ENCODE measurements at regions not wholly inside any gene's neighbourhood (a gene's known extent, or its start where the extent isn't known, plus 50 kb on each side); places are given as distances from the start of the nearest gene placed in this dataset.

DNA sequence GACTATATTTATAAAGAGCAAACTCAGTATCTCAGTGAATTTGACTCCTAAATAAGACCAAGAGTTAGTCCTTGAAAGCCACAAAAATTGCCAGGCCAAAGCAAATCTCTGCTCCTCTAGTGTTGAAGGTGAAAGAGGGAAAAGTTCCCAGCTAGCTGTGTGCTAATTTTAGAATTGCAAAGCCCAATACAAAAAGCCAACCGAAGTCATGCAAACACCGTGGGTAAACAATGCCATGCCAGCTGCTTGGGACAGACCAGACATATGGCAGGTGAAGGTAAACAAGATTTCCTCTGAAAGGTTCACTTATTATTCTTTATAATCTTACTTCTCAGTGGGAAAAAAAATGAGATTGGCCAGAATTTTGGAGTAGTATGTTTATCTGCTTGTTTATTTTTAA lies 80.5 kb upstream of the LNX1 start:
- Histone ChIP-seq H3K27ac (ENCODE audit: insufficient read depth, low read length) (no peak overlapping the region), H3K79me2 (ENCODE audit: control insufficient read depth, insufficient read depth, low read length) (no peaks in the 10 kb centered on the region), H2AFZ (ENCODE audit: low read length) (no peak overlapping the region), H3K4me3 (replicated peaks in 1 of 4; ENCODE audit: control extremely low read depth in 1 of 4, insufficient read depth in 1 of 4, low read depth in 3 of 4, low read length in 4 of 4) (no peak overlapping the region), H3K4me1 (ENCODE audit: control insufficient read depth, extremely low read depth, insufficient read depth, low read length) (peaks cover 3% of the 10 kb centered on the region), H3K9me3 (ENCODE audit: control insufficient read depth, insufficient read depth, low read depth, low read length) (no peaks in the 10 kb centered on the region), H4K20me1 (ENCODE audit: control insufficient read depth, extremely low read depth, insufficient read depth, low read length) (no peaks in the 10 kb centered on the region), H3K27me3 (ENCODE audit: control insufficient read depth, insufficient read depth, low read length) (no peaks in the 10 kb centered on the region), H3K36me3 (ENCODE audit: control insufficient read depth, insufficient read depth, low read length) (no peaks in the 10 kb centered on the region), H3K9ac (ENCODE audit: insufficient read depth, low read length) (no peak overlapping the region), H3K4me2 (ENCODE audit: extremely low read depth, insufficient read depth, low read length) (no peak overlapping the region)
- no peak for TF ChIP-seq EZH2 (IDR thresholded peaks at IDR 0.05; ENCODE audit: low read length, missing control alignments)
- TF ChIP-seq, protein P1, sequence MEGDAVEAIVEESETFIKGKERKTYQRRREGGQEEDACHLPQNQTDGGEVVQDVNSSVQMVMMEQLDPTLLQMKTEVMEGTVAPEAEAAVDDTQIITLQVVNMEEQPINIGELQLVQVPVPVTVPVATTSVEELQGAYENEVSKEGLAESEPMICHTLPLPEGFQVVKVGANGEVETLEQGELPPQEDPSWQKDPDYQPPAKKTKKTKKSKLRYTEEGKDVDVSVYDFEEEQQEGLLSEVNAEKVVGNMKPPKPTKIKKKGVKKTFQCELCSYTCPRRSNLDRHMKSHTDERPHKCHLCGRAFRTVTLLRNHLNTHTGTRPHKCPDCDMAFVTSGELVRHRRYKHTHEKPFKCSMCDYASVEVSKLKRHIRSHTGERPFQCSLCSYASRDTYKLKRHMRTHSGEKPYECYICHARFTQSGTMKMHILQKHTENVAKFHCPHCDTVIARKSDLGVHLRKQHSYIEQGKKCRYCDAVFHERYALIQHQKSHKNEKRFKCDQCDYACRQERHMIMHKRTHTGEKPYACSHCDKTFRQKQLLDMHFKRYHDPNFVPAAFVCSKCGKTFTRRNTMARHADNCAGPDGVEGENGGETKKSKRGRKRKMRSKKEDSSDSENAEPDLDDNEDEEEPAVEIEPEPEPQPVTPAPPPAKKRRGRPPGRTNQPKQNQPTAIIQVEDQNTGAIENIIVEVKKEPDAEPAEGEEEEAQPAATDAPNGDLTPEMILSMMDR (conservative IDR thresholded peaks at IDR 0.05 in 1 of 2, IDR thresholded peaks at IDR 0.05 in 1 of 2; ENCODE audit: low read depth in 1 of 2, low read length in 2 of 2) = no peak
- DNase-seq (ENCODE audit: low read depth in 2 of 2) = no peak

DNA sequence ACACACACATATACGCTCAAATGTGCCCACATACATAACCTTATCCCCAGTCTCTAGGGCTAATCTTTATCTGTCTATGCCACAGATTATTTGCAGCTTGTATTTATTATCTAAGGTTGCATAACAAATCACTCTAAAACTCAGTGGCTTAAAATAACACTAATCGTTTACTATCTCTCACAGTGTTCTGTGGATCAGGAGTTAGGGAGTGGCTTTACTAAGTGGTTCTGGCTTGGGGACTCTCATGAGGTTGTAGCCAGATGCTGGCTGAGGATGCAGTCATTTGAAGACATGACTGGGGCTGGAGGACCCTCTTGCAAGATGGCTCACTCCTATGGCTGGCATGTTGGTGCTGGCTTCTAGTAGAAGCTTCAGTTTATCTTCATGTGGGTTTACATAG lies 68.5 kb upstream of the LNX1 start:
- TF ChIP-seq, protein P1 (conservative IDR thresholded peaks at IDR 0.05 in 1 of 2, IDR thresholded peaks at IDR 0.05 in 1 of 2; ENCODE audit: low read depth in 1 of 2, low read length in 2 of 2) = no peak
- TF ChIP-seq EZH2 (IDR thresholded peaks at IDR 0.05; ENCODE audit: low read length, missing control alignments) = no peak
- H3K27me3 ChIP-seq (ENCODE audit: control insufficient read depth, insufficient read depth, low read length) = no peaks in the 10 kb centered on the region
- H3K27ac ChIP-seq (ENCODE audit: insufficient read depth, low read length) = no peak overlapping the region
- no peaks in the 10 kb centered on the region for H3K79me2 ChIP-seq (ENCODE audit: control insufficient read depth, insufficient read depth, low read length)
- H3K4me1 ChIP-seq (ENCODE audit: control insufficient read depth, extremely low read depth, insufficient read depth, low read length) = no peaks in the 10 kb centered on the region
- H3K36me3 ChIP-seq (ENCODE audit: control insufficient read depth, insufficient read depth, low read length) = no peaks in the 10 kb centered on the region
- DNase-seq (ENCODE audit: low read depth in 2 of 2) = no peak
- H3K9ac ChIP-seq (ENCODE audit: insufficient read depth, low read length) = no peak overlapping the region
- H4K20me1 ChIP-seq (ENCODE audit: control insufficient read depth, extremely low read depth, insufficient read depth, low read length) = no peaks in the 10 kb centered on the region
- H3K4me3 ChIP-seq (replicated peaks in 1 of 4; ENCODE audit: control extremely low read depth in 1 of 4, insufficient read depth in 1 of 4, low read depth in 3 of 4, low read length in 4 of 4) = no peak overlapping the region
- no peak overlapping the region for H3K4me2 ChIP-seq (ENCODE audit: extremely low read depth, insufficient read depth, low read length)
- H2AFZ ChIP-seq (ENCODE audit: low read length) = no peak overlapping the region
- no peaks in the 10 kb centered on the region for H3K9me3 ChIP-seq (ENCODE audit: control insufficient read depth, insufficient read depth, low read depth, low read length)

DNA sequence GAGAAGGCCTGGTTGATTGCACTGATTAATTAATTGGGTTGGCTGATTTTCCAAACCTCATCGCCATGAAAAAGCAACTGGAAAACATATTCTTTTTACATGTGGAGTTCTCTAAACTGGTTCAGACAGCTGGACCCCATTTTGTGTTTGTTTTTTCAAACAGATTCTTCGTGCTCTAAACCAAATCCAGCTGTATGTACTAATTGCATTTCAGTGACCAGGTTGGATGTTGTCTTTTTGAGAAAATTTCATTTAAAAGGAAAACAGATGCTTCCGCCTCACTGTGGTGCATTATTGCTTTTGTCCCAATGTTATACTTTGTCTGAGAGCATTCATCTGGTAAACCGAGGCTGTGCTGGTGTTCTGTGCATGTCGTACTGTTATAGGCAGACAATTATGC lies 67.8 kb upstream of the LNX1 start:
- Histone ChIP-seq H3K4me3 (replicated peaks in 1 of 4; ENCODE audit: control extremely low read depth in 1 of 4, insufficient read depth in 1 of 4, low read depth in 3 of 4, low read length in 4 of 4) (no peak overlapping the region), H3K9ac (ENCODE audit: insufficient read depth, low read length) (no peak overlapping the region), H3K27ac (ENCODE audit: insufficient read depth, low read length) (no peak overlapping the region), H4K20me1 (ENCODE audit: control insufficient read depth, extremely low read depth, insufficient read depth, low read length) (no peaks in the 10 kb centered on the region), H2AFZ (ENCODE audit: low read length) (no peak overlapping the region), H3K79me2 (ENCODE audit: control insufficient read depth, insufficient read depth, low read length) (no peaks in the 10 kb centered on the region), H3K4me2 (ENCODE audit: extremely low read depth, insufficient read depth, low read length) (no peak overlapping the region), H3K36me3 (ENCODE audit: control insufficient read depth, insufficient read depth, low read length) (no peaks in the 10 kb centered on the region), H3K27me3 (ENCODE audit: control insufficient read depth, insufficient read depth, low read length) (no peaks in the 10 kb centered on the region), H3K4me1 (ENCODE audit: control insufficient read depth, extremely low read depth, insufficient read depth, low read length) (no peaks in the 10 kb centered on the region), H3K9me3 (ENCODE audit: control insufficient read depth, insufficient read depth, low read depth, low read length) (no peaks in the 10 kb centered on the region)
- no peak for DNase-seq (ENCODE audit: low read depth in 2 of 2)
- TF ChIP-seq, protein P1 (conservative IDR thresholded peaks at IDR 0.05 in 1 of 2, IDR thresholded peaks at IDR 0.05 in 1 of 2; ENCODE audit: low read depth in 1 of 2, low read length in 2 of 2) = no peak
- no peak for TF ChIP-seq EZH2 (IDR thresholded peaks at IDR 0.05; ENCODE audit: low read length, missing control alignments)
